Spleen (tissue), 11 donors: ENCODE measurements at regions not wholly inside any gene's neighbourhood (a gene's known extent, or its start where the extent isn't known, plus 50 kb on each side); places are given as distances from the start of the nearest gene placed in this dataset.
"Not testable (repeated sequence)": the region's sequence is repeated elsewhere in the genome, so short reads cannot be mapped to it uniquely, and the experiment has no call there.

Experiments used
- DNase-seq: peaks from one replicate; pipeline ENCODE4 v3.0.0-alpha.2; 2020
- H3K27ac ChIP-seq, 8 donors: fragments of 200-600 bp; sonication (generic) in 7 of 8; 1 replicate in 4 of 8; 2 replicates in 4 of 8; pipeline versions ENCODE4 v1.5.0 to v1.8.0; 2016 to 2021; ENCODE audit warnings: inconsistent platforms in 4 of 8, mild to moderate bottlenecking in 4 of 8, moderate library complexity in 1 of 8
- H3K27me3 ChIP-seq, 7 donors: fragments of 200-600 bp; sonication (generic) in 6 of 7; replicated peaks in 1 of 7; 1 replicate in 4 of 7; 2 replicates in 3 of 7; pipeline versions ENCODE4 v1.5.0 to v1.8.0; 2016 to 2021; ENCODE audit warnings: inconsistent platforms in 3 of 7, mild to moderate bottlenecking in 1 of 7
- H3K36me3 ChIP-seq, 6 donors: fragments of 200-600 bp; sonication (generic) in 5 of 6; 1 replicate in 4 of 6; 2 replicates in 2 of 6; pipeline versions ENCODE4 v1.5.0 to v1.8.0; 2016 to 2021; ENCODE audit warnings: inconsistent platforms in 2 of 6
- H3K4me1 ChIP-seq, 6 donors: fragments of 200-600 bp; sonication (generic) in 5 of 6; 1 replicate in 3 of 6; 2 replicates in 3 of 6; pipeline versions ENCODE4 v1.5.0 to v1.8.0; 2016 to 2021; ENCODE audit warnings: inconsistent platforms in 3 of 6
- H3K4me3 ChIP-seq, 8 donors: fragments of 200-600 bp; sonication (generic) in 7 of 8; 1 replicate in 4 of 8; 2 replicates in 4 of 8; pipeline versions ENCODE4 v1.5.0 to v1.8.0; 2016 to 2021; ENCODE audit warnings: inconsistent platforms in 4 of 8, mild to moderate bottlenecking in 4 of 8, moderate library complexity in 2 of 8
- H3K9me3 ChIP-seq, 8 donors: fragments of 200-600 bp; sonication (generic) in 7 of 8; 1 replicate in 4 of 8; 2 replicates in 4 of 8; pipeline versions ENCODE4 v1.5.0 to v1.8.0; 2016 to 2021; ENCODE audit warnings: inconsistent platforms in 4 of 8
- CTCF ChIP-seq, 11 experiments: fragments of 200-600 bp in 7 of 11; fragments of 450-650 bp in 4 of 11; sonication (generic) in 4 of 11; IDR thresholded peaks in 8 of 11; conservative IDR thresholded peaks in 3 of 11; 1 replicate in 7 of 11; 2 replicates in 4 of 11; pipeline versions ENCODE4 v1.4.0 to v1.8.0; 2016 to 2021; ENCODE audit warnings: antibody characterized with exemption in 11 of 11, inconsistent platforms in 4 of 11, mild to moderate bottlenecking in 1 of 11
- POLR2A ChIP-seq, 3 donors: fragments of 450-650 bp; IDR thresholded peaks; one replicate each; pipeline ENCODE4 v1.5.1; 2017; ENCODE audit warnings: antibody characterized with exemption in 3 of 3, mild to moderate bottlenecking in 1 of 3
- POLR2AphosphoS5 ChIP-seq, 3 donors: sonication (generic); formaldehyde crosslinking; IDR thresholded peaks; one replicate each; pipeline ENCODE4 v1.5.1; 2017; ENCODE audit warnings: antibody characterized with exemption in 3 of 3
- WGBS, 5 donors: extraction: QIAGEN DNeasy Blood & Tissue Kit in 3 of 5; methylation state at CpG; one replicate each; pipeline versions ENCODE4 v1.1.5 to v1.1.7; 2013 to 2018; 5-methylcytosine and 5-hydroxymethylcytosine counted together
- intact Hi-C: fragments of 100-400 bp; cut with DNase I; formaldehyde crosslinking; loops from one replicate; pipeline ENCODE4 v1.15.0; 2023; ENCODE audit warnings: low total_unique reads
- donor health status: healthy with polysubstance abuse.
- donor health status: DM: no; HTN: no; CAD: no; lungs with moderate emphysema.
- donor health status: DM: no; HTN: no; CAD: no.
- donor health status: Bipolar disorder and iron deficiency.
- donor health status: healthy.
- donor health status: DM: no; HTN: no; CAD: no.
- donor health status: DM: yes; HTN: yes; CAD: no.

- Histone ChIP-seq H3K27me3 (no peaks in the 10 kb centered on the region), H3K36me3 (no peaks in the 10 kb centered on the region), H3K9me3 (no peaks in the 10 kb centered on the region), H3K4me1 (peaks cover 0 to 24% (median 4%) of the 10 kb centered on the region in 6 donors), H3K27ac (no peak overlapping the region), H3K4me3 (no peak overlapping the region)
- 51 to 74% (median 64%) methylated on average over 4 of the region's 4 CpGs for WGBS, 5 donors
- TF ChIP-seq POLR2A (IDR thresholded peaks at IDR 0.05) (no peak), CTCF (IDR thresholded peaks at IDR 0.05 in 8 of 11, conservative IDR thresholded peaks at IDR 0.05 in 3 of 11) (no peak), POLR2AphosphoS5 (IDR thresholded peaks at IDR 0.05) (no peak)
- intact Hi-C loops, result no loop called here
- DNase-seq, result no peak
Observed at GRCh38 chr12:25317553-25317952, 66.8 kb upstream of the KRAS start.

- no peaks in the 10 kb centered on the region for H3K36me3 ChIP-seq
- no peaks in the 10 kb centered on the region for H3K9me3 ChIP-seq
- H3K4me3 ChIP-seq, result no peak overlapping the region
- no peak overlapping the region for H3K27ac ChIP-seq
- intact Hi-C loops, result no loop called here
- H3K27me3 ChIP-seq, result no peaks in the 10 kb centered on the region
- TF ChIP-seq CTCF (IDR thresholded peaks at IDR 0.05 in 8 of 11, conservative IDR thresholded peaks at IDR 0.05 in 3 of 11) (no peak), POLR2AphosphoS5 (IDR thresholded peaks at IDR 0.05) (no peak), POLR2A (IDR thresholded peaks at IDR 0.05) (no peak)
- H3K4me1 ChIP-seq, result peaks cover 0 to 10% (median 0%) of the 10 kb centered on the region in 6 donors
- DNase-seq, result no peak
Observed at GRCh38 chr12:25315388-25315787, 64.7 kb upstream of the KRAS start.

GRCh38 chr12:25313266-25313990 is 62.7 kb upstream of the KRAS start:
- DNase-seq, H3K36me3 ChIP-seq, H3K4me3 ChIP-seq, H3K4me1 ChIP-seq, H3K9me3 ChIP-seq, intact Hi-C loops, H3K27ac ChIP-seq, H3K27me3 ChIP-seq: not testable (repeated sequence)
- 71 to 93% (median 82%) methylated on average over 4 of the region's 4 CpGs for WGBS, 5 donors

GRCh38 chr12:25311506-25311905 is 60.8 kb upstream of the KRAS start:
- Histone ChIP-seq H3K4me3 (no peak overlapping the region), H3K4me1 (no peaks in the 10 kb centered on the region), H3K27me3 (no peaks in the 10 kb centered on the region), H3K27ac (no peak overlapping the region), H3K9me3 (no peaks in the 10 kb centered on the region), H3K36me3 (no peaks in the 10 kb centered on the region)
- intact Hi-C loops, result no loop called here
- TF ChIP-seq POLR2AphosphoS5 (IDR thresholded peaks at IDR 0.05), result no peak
- no peak for TF ChIP-seq POLR2A (IDR thresholded peaks at IDR 0.05)
- TF ChIP-seq CTCF (IDR thresholded peaks at IDR 0.05 in 8 of 11, conservative IDR thresholded peaks at IDR 0.05 in 3 of 11), result no peak
- no peak for DNase-seq
- WGBS, 5 donors, result 58 to 99% (median 89%) methylated on average over 2 to 3 of the region's 3 CpGs

- H3K36me3 ChIP-seq, H3K27ac ChIP-seq, DNase-seq, intact Hi-C loops, H3K27me3 ChIP-seq, H3K4me1 ChIP-seq, H3K4me3 ChIP-seq, H3K9me3 ChIP-seq: not testable (repeated sequence)
- WGBS, 5 donors, result 94 to 100% (median 96%) methylated on average over 2 of the region's 2 CpGs
Observed at GRCh38 chr12:25310071-25310470, 59.3 kb upstream of the KRAS start.
